HCEC 1CT (cell line): ENCODE measurements at regions not wholly inside any gene's neighbourhood (a gene's known extent, or its start where the extent isn't known, plus 50 kb on each side); places are given as distances from the start of the nearest gene placed in this dataset.

Source experiments
- DNase-seq: peaks from one replicate; pipeline ENCODE4 v3.0.0-alpha.2; 2017

DNA sequence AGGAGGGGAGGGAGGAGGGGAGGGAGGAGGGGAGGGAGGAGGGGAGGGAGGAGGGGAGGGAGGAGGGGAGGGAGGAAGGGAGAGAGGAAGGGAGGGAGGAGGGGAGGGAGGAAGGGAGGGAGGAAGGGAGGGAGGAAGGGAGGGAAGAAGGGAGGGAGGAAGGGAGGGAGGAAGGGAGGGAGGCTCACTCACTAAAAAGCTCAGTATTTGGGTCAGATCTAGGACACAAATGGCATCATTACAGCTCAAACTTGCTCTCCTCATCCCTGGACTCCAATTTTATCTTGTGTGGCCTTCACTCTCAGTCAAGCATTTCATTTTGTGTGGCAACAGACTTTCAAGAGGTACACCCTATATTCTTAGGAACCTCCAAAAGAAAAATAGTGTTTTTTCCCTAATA, 435.4 kb downstream of the IRS1 start:
- DNase-seq = no peak

DNA sequence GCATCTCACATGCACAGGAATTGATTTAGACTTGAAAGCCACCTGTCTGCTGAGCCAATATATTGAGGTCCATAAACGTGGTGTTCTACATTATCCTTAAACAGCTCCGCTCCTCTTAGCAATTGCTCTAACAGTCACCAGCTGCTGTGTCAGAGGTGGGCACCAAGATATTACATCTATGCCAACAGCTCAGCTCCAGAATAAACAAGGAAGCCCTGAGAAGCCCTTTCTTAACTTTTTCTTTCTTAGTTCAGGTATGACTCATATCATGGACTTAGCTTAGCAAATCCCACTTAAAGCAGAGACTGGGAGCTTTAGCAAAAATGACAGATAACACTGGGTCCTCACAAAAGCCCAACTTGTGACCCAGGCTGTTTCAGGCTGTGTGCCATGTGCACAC, 436.6 kb downstream of the IRS1 start:
- peak; percentile 65 for DNase-seq

DNA sequence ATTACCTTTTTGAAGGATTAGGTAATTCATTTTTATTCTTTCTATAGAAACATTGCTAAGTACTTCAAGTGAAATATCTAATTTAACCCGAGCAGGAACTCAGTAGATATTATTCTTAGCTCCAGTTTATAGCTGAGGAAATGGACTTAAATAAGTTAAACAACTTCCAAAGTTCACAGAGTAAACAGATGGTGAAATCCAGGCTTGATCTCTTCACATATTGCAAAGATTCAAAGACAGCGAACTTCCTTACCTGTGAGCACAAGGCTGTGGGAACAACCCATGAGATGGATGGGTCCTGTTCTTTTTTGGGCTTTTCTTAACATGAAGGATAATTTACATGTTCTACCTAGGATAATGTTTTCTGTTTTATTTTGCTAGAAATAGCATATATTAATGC, 439.0 kb downstream of the IRS1 start:
- DNase-seq = no peak

DNA sequence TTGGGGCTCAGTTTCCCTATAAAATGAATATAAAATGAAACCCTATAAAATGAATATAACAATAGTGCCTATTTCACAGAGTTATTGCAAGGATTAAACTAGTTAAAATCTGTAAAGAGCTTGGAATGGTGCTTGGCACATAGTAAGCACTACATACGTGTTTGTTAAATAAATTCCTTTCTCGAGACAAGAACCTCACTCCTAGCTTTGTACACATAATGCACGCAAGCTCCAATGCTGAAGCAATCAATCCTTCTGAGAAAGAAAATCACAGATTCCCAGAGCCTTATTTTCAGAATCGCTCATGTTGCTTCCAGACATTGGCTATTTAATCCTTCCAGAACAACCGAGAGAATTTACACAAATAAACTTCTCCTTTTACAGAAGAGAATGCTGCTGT, 440.9 kb downstream of the IRS1 start:
- no peak for DNase-seq

DNA sequence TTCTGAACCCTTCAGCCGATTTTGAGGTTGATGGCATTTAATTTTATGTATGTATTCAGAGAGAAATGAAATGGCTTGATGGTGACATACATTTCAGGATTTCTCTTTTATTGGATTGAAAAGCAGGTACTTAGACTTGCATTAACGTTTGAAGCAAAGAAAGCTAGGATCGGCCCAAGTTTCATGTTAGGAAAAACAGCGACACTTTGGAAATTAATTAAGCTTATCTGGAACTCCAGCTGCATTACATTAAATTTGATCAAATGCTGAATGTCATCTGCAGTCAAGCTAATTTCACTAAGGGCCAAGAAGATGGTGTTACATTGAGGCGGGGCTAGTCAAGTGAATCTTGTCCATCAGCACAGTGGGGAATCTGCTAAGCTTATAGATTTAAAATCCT, 441.8 kb downstream of the IRS1 start:
- DNase-seq = no peak

DNA sequence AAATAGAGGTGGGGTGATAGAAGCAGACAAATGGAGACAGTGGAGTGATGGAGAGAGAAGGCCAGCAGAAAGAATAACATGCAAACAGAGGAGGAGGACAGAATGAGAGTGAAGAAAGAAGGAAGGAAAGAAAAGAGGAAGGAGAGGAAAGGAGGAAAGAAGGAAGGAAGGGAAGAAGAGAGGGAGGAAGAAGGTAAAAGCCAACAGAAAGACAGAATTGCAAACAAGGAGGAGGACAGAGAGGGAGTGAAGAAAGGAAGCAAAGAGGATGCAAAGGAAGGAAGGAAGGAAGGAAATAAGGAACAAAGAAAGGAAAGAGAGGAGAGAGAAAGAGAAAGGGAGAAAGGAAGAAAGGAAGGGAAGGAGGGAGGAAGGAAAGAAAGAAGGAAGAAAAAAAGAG, 444.0 kb downstream of the IRS1 start:
- no peak for DNase-seq

DNA sequence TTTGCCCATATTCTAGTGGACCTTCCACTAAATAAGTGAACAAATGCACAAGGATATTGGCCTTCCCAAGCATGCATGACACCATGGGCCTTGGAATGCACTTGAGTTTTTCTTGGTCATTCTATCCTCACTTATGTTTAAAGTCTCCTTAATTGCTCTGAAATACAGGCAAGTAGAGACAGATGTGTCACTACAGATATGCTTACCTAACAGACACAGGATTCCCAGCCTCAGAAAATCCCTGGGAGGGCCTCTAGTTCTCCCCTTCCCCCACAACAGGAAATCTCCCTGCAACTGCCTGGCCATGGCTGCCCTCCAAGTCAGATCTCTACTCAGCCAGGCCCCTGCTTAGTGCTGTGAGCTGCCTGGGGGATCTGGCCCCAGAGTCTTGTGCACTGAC, 445.2 kb downstream of the IRS1 start:
- no peak for DNase-seq

DNA sequence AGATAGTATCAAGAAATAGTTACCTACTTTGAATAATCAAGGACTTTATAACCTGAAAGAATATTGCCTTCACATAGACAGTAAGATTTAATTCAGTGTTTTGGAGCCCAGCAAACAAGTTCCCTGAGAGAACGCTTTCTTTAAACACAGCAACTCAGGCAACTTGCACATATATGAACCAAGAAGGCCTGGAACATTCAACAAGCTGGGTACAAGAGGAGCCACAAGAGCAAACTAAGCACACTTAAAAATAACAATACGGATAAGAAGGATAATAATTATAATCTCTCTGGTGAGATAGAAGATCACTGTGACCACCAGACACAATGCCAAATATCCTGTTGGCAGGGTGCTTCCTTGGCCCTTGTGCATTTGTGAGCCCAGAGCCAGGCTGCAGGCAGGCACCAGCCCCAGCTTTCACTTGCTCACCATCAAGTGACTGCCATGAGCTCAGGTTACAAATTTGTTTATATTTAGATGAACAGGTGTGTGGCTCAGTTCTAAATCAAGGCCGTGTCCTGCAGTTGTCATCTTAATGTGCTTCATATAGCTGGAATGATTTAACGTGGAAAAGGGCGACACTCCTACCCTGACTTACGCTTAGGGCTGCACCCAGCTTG, 446.6 kb downstream of the IRS1 start:
- DNase-seq = no peak

DNA sequence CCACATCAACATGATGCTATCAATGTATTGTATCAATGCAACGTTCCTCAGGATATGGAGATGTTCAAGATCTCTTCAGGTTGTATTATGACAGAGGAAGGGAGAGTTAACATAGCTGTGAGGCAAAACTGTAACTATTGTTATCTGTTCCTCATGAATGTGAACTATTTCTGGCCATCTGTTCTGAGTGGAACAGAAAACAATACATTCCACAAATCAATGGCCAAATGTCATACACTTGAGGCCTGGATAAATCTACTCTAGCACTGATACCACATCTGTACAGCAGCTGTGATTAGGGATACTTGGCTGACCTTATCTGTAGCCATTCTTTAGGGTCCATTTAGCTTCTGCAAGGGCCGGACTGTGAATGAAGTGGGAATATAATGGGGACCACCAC, 447.9 kb downstream of the IRS1 start:
- no peak for DNase-seq

DNA sequence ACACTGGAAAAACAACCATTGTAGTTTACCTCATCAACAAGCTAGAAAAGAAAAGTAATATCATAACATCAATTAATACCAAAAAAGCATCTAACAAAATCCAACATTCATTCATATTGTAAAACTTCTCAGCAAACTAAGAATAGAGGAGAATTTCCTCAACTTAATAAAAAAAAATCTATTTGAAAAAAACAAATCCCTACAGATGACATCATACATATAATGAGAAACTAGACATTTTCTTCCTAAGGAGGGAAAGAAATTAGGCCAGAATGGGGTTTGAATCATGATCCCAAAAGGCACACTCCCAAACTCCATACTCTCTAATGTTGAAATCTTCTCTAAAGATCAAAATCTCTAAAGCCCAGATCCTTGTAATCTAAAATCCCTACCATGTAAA, 460.0 kb downstream of the IRS1 start:
- no peak for DNase-seq

DNA sequence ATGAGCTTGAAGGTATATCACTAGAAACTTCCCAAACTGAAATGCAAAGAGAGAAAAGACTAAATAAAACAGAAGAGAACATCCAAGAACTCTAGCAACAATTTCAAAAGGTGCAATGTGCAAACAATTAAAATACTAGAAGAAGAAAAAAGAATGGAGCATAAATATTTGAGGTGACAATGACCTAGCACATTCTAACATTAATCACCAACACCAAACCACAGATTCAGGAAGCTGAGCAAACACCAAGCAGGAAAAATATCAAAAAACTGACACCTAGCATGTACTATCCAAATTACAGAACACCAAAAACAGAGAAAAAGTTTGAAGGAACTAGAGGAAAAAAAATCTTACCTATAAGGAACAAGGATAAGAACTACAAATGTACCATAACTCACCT, 460.8 kb downstream of the IRS1 start:
- no peak for DNase-seq

DNA sequence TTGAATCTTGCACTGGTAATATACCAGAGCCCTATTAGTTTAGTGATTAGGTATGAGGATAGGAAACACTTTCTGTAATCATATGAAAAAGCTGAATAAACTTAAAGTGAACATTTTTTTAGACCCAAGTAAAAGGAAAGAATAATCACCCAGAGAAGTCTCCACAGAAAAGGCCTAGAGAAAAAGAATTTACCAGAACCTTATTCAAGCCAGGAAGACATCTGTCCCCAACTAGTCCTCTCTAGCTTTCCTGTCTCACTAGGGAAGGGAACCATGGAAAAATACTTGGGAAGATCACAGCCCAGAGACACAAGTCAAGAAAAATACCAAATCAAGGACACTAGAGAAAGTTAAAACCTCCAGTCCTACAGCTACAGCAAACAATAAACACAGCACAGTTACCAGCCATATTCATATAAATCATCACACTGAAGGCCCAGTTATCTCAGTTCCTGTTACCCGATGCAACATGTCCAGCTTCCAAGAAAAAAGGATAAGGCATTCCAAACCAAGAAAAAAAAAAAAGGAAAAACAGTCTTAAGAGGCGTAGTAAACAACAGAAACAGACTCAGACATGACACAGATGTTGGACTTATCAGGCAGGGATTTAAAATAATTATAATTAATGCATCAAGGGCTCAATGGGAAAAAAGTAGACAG, 461.5 kb downstream of the IRS1 start:
- peak; percentile 18 for DNase-seq

DNA sequence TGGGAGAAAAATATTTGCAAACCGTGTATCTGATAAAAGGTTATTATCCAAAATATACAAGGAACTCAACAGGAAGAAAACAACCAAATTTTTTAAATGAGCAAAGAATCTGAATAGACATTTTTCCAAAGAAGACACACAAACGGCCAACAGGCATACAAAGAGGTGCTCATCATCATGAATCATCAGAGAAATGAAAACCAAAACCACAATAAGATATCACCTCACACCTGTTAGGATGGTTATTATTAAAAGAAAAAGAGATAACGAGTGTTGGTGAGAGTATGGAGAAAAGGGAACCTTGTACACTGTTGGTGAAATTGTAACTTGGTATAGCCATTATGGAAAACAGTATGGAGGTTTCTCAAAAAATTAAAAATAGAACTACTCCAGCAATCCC, 463.3 kb downstream of the IRS1 start:
- DNase-seq = no peak

DNA sequence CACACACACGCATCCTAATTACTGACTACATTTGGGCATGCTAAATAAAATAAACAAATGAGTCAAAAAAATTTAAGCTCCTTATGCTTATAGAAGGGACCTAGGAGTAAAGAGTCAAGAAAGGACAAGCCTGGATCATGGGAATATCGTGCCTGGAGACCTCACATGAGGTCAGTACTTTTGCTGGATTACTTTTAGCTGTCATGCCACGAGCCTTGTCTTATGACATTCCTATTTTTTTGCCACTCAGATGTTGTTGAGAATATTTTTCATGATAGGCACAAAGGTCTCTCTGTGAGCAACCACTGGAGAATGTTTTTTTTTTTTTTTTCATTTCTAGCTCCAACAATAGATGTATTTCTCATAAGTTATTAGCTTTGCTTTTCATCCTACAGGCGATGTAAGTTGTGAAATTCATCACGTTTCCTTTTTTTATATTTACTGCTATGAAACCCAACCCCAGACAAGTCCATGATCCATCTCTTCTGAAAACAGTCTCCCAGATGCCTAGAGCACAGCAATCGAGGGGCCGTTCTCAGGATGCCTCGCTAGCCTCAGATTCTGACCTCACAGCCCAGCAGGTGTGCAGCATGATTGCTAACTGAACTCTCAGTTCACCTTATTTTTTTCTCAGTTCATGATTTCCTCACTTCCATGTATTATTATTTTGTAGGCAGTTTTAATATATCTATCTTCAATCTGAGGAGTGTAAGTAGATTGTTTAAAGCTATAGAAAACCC, 464.5 kb downstream of the IRS1 start:
- DNase-seq = peak; percentile 66

DNA sequence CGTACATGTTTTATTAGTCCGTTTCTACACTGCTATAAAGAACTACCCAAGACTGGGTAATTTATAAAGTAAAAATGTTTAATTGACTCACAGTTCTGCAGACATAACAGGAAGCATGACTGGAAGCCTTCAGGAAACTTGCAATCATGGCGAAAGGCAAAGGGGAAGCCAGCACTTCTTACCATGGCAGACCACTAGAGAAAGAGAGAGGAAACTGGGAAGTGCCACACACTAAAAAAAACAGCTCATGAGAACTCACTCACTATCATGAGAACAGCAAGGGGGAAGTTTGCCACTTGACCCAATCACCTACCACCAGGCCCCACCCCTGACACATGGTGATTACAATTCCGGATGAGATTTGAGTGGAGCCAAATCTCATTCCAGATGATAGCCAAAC, 466.2 kb downstream of the IRS1 start:
- no peak for DNase-seq

DNA sequence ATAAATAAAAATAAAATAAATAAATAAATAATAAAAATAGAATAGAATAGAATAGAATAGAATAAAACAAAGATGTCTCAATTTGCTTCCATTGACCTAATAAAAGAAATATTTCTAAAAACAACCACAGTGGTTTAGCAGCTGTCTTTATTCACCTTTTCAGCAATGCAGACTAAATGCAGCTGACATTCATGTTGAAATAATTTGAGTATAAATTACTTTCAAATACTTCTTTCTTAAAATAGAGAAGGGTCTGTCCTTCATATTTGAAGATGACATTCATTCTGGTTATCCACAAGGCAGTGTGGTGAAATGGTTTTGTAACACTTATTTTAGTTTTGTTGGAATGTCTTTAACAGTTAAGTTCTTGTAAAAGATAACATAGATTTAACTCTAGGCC, 469.4 kb downstream of the IRS1 start:
- no peak for DNase-seq

DNA sequence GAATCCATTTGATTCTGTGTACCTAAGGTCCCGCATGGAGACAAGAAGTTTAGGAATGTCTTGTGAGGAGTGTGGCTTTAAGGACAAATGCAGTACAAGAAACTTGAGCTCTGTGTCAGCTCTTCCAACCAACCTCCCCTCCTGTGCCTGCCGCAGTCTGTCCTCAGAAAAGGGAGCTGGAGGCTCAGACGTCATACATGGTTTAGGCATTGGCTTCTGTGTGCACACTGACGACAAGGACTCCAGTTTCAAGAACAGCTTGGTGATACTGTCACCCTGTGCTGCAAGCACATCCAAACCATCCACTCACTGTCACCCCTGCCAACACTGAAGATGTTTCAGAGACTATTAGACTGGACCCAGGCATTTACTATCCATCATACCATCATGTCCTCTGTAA, 470.4 kb downstream of the IRS1 start:
- DNase-seq = no peak

DNA sequence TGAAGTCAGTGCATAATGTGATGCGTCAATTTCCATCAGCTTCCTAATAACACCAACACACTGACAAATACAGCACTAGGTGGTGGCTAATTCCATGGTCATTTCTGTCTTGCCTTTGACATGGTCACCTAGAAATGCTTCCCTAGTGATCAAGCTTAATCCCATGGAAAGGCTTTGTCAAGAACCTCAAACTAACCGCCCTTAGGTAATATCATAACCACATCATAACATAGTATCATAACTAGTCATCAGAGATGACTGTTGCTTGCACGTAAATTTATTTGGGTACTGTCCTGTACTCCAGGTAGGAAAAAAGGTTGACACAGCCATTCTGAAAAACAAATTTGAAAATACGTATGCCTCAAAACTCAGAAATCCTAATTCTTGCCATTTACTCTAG, 471.8 kb downstream of the IRS1 start:
- DNase-seq = no peak

DNA sequence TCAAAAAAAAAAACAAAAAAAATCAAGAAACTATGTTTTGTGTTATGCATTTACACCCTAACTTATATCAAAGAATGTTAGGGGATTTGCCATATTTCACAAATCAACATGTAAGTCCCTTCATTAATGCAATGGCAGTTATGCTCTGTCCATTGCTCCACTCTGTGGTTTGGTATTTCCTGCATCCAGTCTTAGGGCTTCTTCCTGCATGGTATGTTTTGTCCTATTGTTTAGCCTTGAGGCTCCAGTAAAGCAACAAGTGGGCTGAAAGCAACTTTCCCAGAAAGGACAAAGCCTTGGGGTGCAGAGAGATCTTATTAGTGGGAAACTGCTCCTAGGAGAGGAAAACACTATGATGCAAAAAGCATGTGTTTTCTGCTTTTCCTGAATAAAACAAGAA, 474.1 kb downstream of the IRS1 start:
- DNase-seq = no peak

DNA sequence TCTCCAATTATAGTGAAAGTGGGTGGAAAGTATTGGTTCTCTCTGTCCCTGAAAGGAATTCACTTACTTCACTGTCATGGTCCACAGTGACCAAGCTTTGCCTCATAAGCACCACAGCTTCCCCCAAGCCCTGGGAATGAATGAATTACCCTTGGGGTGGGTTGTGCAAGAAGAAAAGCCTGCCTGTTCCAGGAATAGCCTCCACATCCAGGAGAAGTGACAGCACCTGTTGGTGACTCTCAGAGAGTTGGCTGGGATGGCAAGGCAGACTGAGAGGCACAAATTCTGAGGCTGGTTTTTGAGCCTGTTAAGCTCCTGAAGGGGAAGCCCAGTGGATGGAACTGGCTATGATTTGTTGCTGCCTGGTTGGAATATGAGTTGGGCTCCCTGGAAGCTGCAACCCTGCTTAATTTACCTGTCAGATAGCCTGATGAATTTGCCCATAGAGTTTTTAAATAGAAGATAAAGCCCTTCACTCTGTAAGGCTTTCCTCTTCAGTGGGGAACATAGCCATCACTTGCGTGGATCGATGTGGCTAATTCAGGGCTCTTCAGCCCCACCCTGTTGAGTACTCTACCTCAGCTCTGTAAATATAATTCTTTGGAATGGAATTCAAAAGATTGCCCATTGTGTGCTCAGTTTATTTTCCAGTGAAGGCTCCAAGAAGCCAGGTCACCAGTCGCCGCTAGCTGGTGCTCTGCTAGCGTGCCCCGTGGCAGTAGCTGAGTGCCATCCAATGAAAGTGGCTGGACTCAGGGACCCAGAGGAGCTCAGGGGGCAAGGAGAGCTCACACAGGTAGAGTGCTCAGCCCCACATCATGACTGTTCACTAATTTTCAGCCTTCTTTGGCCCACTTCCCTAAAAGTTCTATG, 479.3 kb downstream of the IRS1 start:
- no peak for DNase-seq

DNA sequence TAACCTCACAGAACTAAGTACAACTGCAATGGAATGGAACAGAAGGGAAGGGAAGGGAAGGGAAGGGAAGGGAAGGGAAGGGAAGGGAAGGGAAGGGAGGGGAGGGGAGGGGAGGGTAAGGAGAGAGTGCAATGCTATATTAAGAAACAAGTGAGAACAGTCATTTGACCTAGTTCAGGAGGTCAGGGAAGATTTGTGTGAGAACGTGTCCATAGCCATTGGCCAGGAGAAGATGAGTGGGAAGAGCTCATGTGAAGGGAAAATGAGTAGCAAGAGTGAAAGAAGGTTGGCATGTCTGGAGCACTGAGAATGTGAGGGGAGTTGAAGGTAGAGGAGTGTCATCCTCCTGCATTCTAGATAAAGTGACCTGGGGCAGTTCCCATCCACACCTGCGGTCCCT, 481.6 kb downstream of the IRS1 start:
- DNase-seq = no peak

DNA sequence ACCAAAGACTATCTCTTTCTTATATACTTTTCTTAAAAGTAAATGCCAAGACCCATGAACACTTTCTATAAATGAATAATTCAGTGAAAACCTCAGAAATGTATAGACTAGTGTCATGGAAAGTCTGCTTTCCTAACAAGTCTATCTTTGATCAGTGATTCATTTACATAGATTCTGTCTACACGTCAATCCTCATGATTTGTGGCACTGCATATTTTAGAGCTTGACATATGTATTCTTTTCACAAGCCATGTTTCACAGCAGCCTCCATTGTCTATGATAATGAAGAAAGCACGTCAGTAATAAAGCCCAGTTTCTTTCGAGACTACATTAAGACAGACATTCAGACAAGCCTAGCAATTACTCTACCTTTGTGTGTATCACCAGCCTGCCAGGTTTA, 486.6 kb downstream of the IRS1 start:
- no peak for DNase-seq

DNA sequence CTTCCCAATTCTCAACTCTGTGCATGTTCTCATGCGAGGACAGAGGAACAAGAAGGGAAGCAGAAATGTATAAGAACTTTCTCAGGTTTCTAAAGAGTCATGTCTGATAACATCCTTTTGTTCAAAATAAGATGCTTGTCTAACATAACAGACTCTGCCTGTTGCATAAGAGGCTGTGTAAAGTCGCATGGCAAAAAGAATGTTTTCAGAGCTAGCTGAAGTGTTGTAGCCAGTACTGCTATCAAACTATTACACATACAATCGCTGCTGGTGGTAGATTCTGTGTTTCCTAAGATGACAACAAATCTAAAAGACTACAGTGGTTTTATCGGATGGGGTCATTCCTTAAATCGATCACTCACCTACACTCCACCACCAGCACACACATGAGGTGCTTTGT, 487.5 kb downstream of the IRS1 start:
- DNase-seq = no peak

DNA sequence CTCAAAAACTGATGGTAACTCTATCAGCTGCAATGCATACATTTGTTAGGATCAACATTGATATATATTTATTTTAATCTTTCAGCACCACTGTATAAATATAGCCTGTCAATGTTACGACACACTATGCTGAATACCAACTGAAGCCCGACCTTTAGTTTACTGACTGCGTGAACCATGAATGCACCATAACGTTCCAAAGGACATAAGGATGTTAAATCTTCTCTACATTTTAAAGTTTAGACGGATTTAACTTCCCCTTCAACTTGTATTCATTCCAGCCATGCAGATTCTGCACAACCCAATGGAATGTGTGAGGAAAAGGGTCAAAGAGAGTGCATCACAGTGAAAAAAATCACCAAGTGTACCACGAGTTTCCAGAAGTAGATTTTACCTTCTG, 489.5 kb downstream of the IRS1 start:
- no peak for DNase-seq
